ENCODE measurements at regions not wholly inside any gene's neighbourhood (a gene's known extent, or its start where the extent isn't known, plus 50 kb on each side); places are given as distances from the start of the nearest gene placed in this dataset.

DNA sequence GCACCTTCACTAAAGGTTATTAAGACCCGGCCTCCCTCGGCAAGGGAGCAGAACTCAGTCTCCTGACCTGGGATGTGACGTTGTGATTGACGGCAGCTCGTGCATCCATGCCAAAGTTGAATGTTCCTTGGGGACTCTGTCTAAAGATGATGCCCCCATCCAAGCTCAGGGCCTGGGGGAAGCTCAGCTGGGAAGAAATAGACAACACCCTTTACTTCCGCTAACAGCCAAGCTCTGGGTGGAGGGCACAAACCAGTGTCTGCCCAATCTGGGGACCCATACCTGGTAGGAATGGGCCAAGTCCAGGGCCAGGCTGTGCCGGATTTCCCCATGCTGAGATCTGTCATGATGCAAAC is 95.4 kb downstream of the RMI2 start:
- peaks cover 0 to 17% (median 15%) of the 10 kb centered on the region in 5 experiments for H3K9me3 ChIP-seq (ENCODE audit: control extremely low read depth in 1 of 5, control insufficient read depth in 4 of 5, insufficient read depth in 2 of 5, low read depth in 1 of 5, low read length in 4 of 5)
- no peak overlapping the region for H3K4me3 ChIP-seq (ENCODE audit: control insufficient read depth in 1 of 7, extremely low read depth in 1 of 7, insufficient read depth in 4 of 7, low read depth in 2 of 7, low read length in 6 of 7)
- 96% methylated on average over 7 of the region's 7 CpGs for WGBS (ENCODE audit: insufficient coverage)
- H3K27ac ChIP-seq (ENCODE audit: insufficient read depth in 1 of 2, low read depth in 1 of 2, low read length in 2 of 2, poor library complexity in 1 of 2, severe bottlenecking in 2 of 2): no peak overlapping the region
- POLR2A ChIA-PET: interaction anchor here (0.6 kb wide), 1 partner anchor 135 kb away, joined by 3 read pairs; no protein-coding TSS in a partner anchor
- no peaks in the 10 kb centered on the region for H3K27me3 ChIP-seq (replicated peaks in 2 of 5; ENCODE audit: control insufficient read depth in 4 of 5, insufficient read depth in 5 of 5, low read length in 4 of 5)
- H3K36me3 ChIP-seq (ENCODE audit: control insufficient read depth in 4 of 4, insufficient read depth in 4 of 4, low read length in 3 of 4): peaks cover 0 to 16% (median 0%) of the 10 kb centered on the region in 4 experiments
- CTCF ChIA-PET: no interaction called here
- peaks cover 0 to 2% (median 0%) of the 10 kb centered on the region in 4 experiments for H3K4me1 ChIP-seq (ENCODE audit: control extremely low read depth in 1 of 4, control insufficient read depth in 4 of 4, insufficient read depth in 4 of 4, low read length in 3 of 4)
- DNase-seq: no peak

DNA sequence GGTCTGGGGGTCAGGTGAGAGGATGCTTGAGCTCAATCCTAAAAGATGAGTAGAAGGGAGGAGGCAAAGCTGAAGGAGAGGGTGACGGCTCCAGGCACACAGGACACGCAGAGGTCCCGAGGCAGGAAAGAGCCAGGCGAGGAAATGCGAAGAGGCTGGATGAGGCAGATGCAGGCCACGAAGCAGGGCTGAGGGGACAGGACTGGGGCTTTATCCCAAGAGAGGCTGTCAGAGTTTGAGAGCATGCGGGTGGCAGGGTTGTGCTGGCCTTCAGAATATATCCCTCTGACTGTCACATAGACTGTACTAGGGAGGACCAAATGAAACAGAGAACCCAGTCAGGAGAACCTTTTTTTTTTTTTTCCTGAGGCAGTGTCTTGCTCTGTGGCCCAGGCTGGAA is 100.2 kb downstream of the RMI2 start:
- Histone ChIP-seq H3K27ac (ENCODE audit: insufficient read depth in 1 of 2, low read depth in 1 of 2, low read length in 2 of 2, poor library complexity in 1 of 2, severe bottlenecking in 2 of 2) (no peak overlapping the region), H3K4me3 (ENCODE audit: control insufficient read depth in 1 of 7, extremely low read depth in 1 of 7, insufficient read depth in 4 of 7, low read depth in 2 of 7, low read length in 6 of 7) (no peak overlapping the region), H3K36me3 (ENCODE audit: control insufficient read depth in 4 of 4, insufficient read depth in 4 of 4, low read length in 3 of 4) (peaks cover 0 to 20% (median 0%) of the 10 kb centered on the region in 4 experiments), H3K27me3 (replicated peaks in 2 of 5; ENCODE audit: control insufficient read depth in 4 of 5, insufficient read depth in 5 of 5, low read length in 4 of 5) (no peaks in the 10 kb centered on the region), H3K9me3 (ENCODE audit: control extremely low read depth in 1 of 5, control insufficient read depth in 4 of 5, insufficient read depth in 2 of 5, low read depth in 1 of 5, low read length in 4 of 5) (peaks cover 0 to 10% (median 8%) of the 10 kb centered on the region in 5 experiments), H3K4me1 (ENCODE audit: control extremely low read depth in 1 of 4, control insufficient read depth in 4 of 4, insufficient read depth in 4 of 4, low read length in 3 of 4) (no peaks in the 10 kb centered on the region)
- POLR2A ChIA-PET: no interaction called here
- no peak for DNase-seq
- CTCF ChIA-PET: interaction anchor here (0.9 to 1.7 kb wide), 3 partner anchors 9 to 49 kb away, joined by 3 to 5 read pairs (median 3); no protein-coding TSS in a partner anchor
- WGBS (ENCODE audit: insufficient coverage): 100% methylated on average over 6 of the region's 7 CpGs

DNA sequence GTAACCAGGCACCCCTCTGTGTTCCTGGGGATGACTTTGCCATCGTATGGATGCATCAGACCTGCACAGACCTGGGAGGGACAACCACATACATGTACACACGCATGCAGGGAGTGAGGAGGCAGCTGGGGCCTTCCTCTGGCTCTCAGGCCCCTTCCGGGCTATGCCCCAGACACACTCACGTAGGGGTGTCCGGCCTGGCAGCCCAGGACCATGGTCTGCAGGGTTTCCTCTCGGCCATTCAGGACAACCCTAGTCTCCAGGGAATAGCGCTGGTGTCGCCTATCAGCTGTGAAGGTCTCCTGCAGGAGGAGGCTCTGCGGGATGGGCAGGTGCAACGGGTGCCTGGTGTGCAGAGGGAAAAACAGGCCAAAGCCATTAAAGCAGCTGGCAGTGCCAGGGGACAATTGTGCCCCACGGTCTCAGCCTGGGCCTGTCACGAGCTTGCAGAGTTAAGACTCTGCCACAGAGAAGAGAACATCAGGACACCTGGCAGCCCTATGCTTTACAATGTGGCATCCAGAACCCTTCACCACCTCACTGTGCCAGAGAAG is 101.4 kb downstream of the RMI2 start:
- Histone ChIP-seq H3K27ac (ENCODE audit: insufficient read depth in 1 of 2, low read depth in 1 of 2, low read length in 2 of 2, poor library complexity in 1 of 2, severe bottlenecking in 2 of 2) (no peak overlapping the region), H3K27me3 (replicated peaks in 2 of 5; ENCODE audit: control insufficient read depth in 4 of 5, insufficient read depth in 5 of 5, low read length in 4 of 5) (no peaks in the 10 kb centered on the region), H3K4me3 (ENCODE audit: control insufficient read depth in 1 of 7, extremely low read depth in 1 of 7, insufficient read depth in 4 of 7, low read depth in 2 of 7, low read length in 6 of 7) (no peak overlapping the region), H3K4me1 (ENCODE audit: control extremely low read depth in 1 of 4, control insufficient read depth in 4 of 4, insufficient read depth in 4 of 4, low read length in 3 of 4) (no peaks in the 10 kb centered on the region), H3K9me3 (ENCODE audit: control extremely low read depth in 1 of 5, control insufficient read depth in 4 of 5, insufficient read depth in 2 of 5, low read depth in 1 of 5, low read length in 4 of 5) (peaks cover 0 to 1% (median 0%) of the 10 kb centered on the region in 5 experiments), H3K36me3 (ENCODE audit: control insufficient read depth in 4 of 4, insufficient read depth in 4 of 4, low read length in 3 of 4) (peaks cover 0 to 9% (median 0%) of the 10 kb centered on the region in 4 experiments)
- WGBS (ENCODE audit: insufficient coverage): 94% methylated on average over 11 of the region's 12 CpGs
- DNase-seq: no peak
- ChIA-PET CTCF (interaction anchor here (0.9 to 1.3 kb wide), 3 partner anchors 10 to 29 kb away, joined by 3 to 5 read pairs (median 3); no protein-coding TSS in a partner anchor), POLR2A (interaction anchor here (0.6 kb wide), 1 partner anchor 14 kb away, joined by 3 read pairs; no protein-coding TSS in a partner anchor)

DNA sequence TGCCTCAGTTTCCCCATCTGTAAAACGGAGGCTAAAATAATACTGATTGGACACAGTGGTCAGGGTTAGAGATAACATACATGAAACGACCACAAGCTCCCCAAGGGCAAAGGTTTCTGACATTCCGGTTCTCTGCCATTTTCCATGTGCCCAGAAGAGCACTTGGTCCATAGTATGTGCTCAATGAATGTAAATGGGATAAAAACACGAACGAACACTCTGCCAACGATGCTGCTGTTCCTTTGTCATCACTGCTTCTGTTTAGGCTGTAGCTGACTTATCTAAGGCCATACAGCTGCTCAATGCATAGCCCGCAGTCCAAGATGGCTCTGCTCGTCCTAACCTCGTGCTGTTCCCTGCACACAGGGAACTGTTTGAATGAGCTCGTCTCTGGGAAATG is 102.0 kb downstream of the RMI2 start:
- ChIA-PET POLR2A (interaction anchor here (0.6 kb wide), 1 partner anchor 14 kb away, joined by 3 read pairs; no protein-coding TSS in a partner anchor), CTCF (interaction anchor here (0.7 to 1.5 kb wide), 4 partner anchors 10 to 85 kb away, joined by 3 to 4 read pairs (median 3); no protein-coding TSS in a partner anchor)
- H3K4me3 ChIP-seq (ENCODE audit: control insufficient read depth in 1 of 7, extremely low read depth in 1 of 7, insufficient read depth in 4 of 7, low read depth in 2 of 7, low read length in 6 of 7): no peak overlapping the region
- no peaks in the 10 kb centered on the region for H3K9me3 ChIP-seq (ENCODE audit: control extremely low read depth in 1 of 5, control insufficient read depth in 4 of 5, insufficient read depth in 2 of 5, low read depth in 1 of 5, low read length in 4 of 5)
- WGBS (ENCODE audit: insufficient coverage): 97% methylated on average over 9 of the region's 10 CpGs
- no peak overlapping the region for H3K27ac ChIP-seq (ENCODE audit: insufficient read depth in 1 of 2, low read depth in 1 of 2, low read length in 2 of 2, poor library complexity in 1 of 2, severe bottlenecking in 2 of 2)
- H3K4me1 ChIP-seq (ENCODE audit: control extremely low read depth in 1 of 4, control insufficient read depth in 4 of 4, insufficient read depth in 4 of 4, low read length in 3 of 4): no peaks in the 10 kb centered on the region
- H3K27me3 ChIP-seq (replicated peaks in 2 of 5; ENCODE audit: control insufficient read depth in 4 of 5, insufficient read depth in 5 of 5, low read length in 4 of 5): no peaks in the 10 kb centered on the region
- no peak for DNase-seq
- H3K36me3 ChIP-seq (ENCODE audit: control insufficient read depth in 4 of 4, insufficient read depth in 4 of 4, low read length in 3 of 4): peaks cover 0 to 12% (median 0%) of the 10 kb centered on the region in 4 experiments

DNA sequence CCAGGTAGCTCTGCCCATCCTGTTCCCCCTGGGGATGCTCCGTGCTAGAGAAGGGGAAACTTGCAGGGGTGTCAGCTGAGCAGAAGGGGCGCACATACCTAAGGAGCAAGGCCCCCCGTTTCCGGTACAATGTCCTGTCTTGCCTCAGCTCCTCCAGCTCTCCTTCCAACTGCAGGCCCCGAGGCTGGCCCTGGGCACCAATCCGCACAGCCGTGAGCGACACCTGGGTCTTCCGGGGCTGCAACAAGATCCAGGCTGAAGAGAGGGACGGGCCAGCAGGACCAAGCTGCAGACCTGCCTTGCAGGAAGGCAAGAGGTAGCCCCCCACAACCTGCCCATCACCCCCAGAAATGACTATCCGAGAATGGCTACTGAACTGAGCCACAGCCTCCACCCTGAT is 102.6 kb downstream of the RMI2 start:
- H3K27ac ChIP-seq (ENCODE audit: insufficient read depth in 1 of 2, low read depth in 1 of 2, low read length in 2 of 2, poor library complexity in 1 of 2, severe bottlenecking in 2 of 2): no peak overlapping the region
- DNase-seq: no peak
- H3K36me3 ChIP-seq (ENCODE audit: control insufficient read depth in 4 of 4, insufficient read depth in 4 of 4, low read length in 3 of 4): peaks cover 0 to 10% (median 0%) of the 10 kb centered on the region in 4 experiments
- 84% methylated on average over 11 of the region's 11 CpGs for WGBS (ENCODE audit: insufficient coverage)
- H3K27me3 ChIP-seq (replicated peaks in 2 of 5; ENCODE audit: control insufficient read depth in 4 of 5, insufficient read depth in 5 of 5, low read length in 4 of 5): no peaks in the 10 kb centered on the region
- no peaks in the 10 kb centered on the region for H3K9me3 ChIP-seq (ENCODE audit: control extremely low read depth in 1 of 5, control insufficient read depth in 4 of 5, insufficient read depth in 2 of 5, low read depth in 1 of 5, low read length in 4 of 5)
- H3K4me3 ChIP-seq (ENCODE audit: control insufficient read depth in 1 of 7, extremely low read depth in 1 of 7, insufficient read depth in 4 of 7, low read depth in 2 of 7, low read length in 6 of 7): no peak overlapping the region
- POLR2A ChIA-PET: no interaction called here
- H3K4me1 ChIP-seq (ENCODE audit: control extremely low read depth in 1 of 4, control insufficient read depth in 4 of 4, insufficient read depth in 4 of 4, low read length in 3 of 4): peaks cover 0 to 1% (median 0%) of the 10 kb centered on the region in 4 experiments
- CTCF ChIA-PET: interaction anchor here (0.7 to 1.5 kb wide), 4 partner anchors 11 to 84 kb away, joined by 3 to 4 read pairs (median 3); no protein-coding TSS in a partner anchor

DNA sequence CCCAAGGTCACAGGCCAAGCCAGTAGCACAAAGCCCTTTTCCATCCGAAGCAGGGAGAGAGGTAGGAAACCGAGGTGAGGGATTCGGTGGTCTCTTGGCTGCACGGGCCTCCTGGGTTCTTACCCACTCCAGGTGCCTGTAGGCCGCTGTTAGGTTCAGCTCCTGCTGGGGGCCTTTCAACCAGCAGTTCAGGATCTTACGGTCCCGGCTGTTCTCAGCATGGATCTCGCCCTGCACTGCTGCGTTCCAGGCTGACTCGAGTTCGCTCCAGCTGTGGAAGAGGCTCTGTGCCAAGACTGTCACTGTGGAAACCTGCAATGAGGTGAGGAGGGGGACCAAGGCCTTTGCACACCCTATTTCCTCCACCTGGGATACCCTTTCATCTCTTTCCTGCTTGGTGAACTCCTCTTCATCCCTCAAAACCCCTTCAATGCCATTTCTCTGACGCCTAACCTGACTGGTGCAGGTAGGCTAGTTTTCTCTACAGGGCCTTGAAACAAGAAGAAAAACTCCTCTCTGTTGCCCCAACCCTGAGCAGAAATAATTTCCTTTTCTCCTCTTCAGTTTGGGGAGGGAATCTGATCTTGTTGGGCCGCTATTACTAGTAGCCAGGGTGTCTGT is 103.6 kb downstream of the RMI2 start:
- H3K36me3 ChIP-seq (ENCODE audit: control insufficient read depth in 4 of 4, insufficient read depth in 4 of 4, low read length in 3 of 4): peaks cover 0 to 10% (median 0%) of the 10 kb centered on the region in 4 experiments
- H3K4me3 ChIP-seq (ENCODE audit: control insufficient read depth in 1 of 7, extremely low read depth in 1 of 7, insufficient read depth in 4 of 7, low read depth in 2 of 7, low read length in 6 of 7): no peak overlapping the region
- 89% methylated on average over 10 of the region's 13 CpGs for WGBS (ENCODE audit: insufficient coverage)
- POLR2A ChIA-PET: no interaction called here
- H3K9me3 ChIP-seq (ENCODE audit: control extremely low read depth in 1 of 5, control insufficient read depth in 4 of 5, insufficient read depth in 2 of 5, low read depth in 1 of 5, low read length in 4 of 5): no peaks in the 10 kb centered on the region
- peaks cover 0 to 7% (median 2%) of the 10 kb centered on the region in 4 experiments for H3K4me1 ChIP-seq (ENCODE audit: control extremely low read depth in 1 of 4, control insufficient read depth in 4 of 4, insufficient read depth in 4 of 4, low read length in 3 of 4)
- DNase-seq: no peak
- H3K27me3 ChIP-seq (replicated peaks in 2 of 5; ENCODE audit: control insufficient read depth in 4 of 5, insufficient read depth in 5 of 5, low read length in 4 of 5): no peaks in the 10 kb centered on the region
- no peak overlapping the region for H3K27ac ChIP-seq (ENCODE audit: insufficient read depth in 1 of 2, low read depth in 1 of 2, low read length in 2 of 2, poor library complexity in 1 of 2, severe bottlenecking in 2 of 2)
- CTCF ChIA-PET: interaction anchor here (1.5 kb wide), 1 partner anchor 12 kb away, joined by 4 read pairs; no protein-coding TSS in a partner anchor

DNA sequence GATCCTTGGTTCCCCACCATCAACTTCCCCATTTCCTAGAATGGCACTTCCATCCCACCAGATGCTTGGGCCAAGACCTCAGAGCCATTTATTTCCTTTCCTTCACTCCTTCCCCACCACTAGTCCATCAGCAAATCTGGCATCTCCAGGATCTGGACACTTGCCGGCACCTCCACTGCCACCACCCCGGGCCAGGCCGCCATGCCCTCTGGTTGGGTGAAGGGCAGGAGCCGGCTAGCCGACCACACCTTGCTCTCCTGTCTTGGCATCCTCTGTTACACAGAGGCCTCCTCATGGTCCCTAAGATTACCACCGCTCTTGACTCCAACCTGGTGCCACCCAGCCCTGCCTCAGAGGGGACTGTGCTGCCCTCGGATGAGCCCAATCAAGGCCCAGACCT is 104.5 kb downstream of the RMI2 start:
- Histone ChIP-seq H3K4me1 (ENCODE audit: control extremely low read depth in 1 of 4, control insufficient read depth in 4 of 4, insufficient read depth in 4 of 4, low read length in 3 of 4) (peaks cover 0 to 7% (median 2%) of the 10 kb centered on the region in 4 experiments), H3K27me3 (replicated peaks in 2 of 5; ENCODE audit: control insufficient read depth in 4 of 5, insufficient read depth in 5 of 5, low read length in 4 of 5) (no peaks in the 10 kb centered on the region), H3K4me3 (ENCODE audit: control insufficient read depth in 1 of 7, extremely low read depth in 1 of 7, insufficient read depth in 4 of 7, low read depth in 2 of 7, low read length in 6 of 7) (no peak overlapping the region), H3K36me3 (ENCODE audit: control insufficient read depth in 4 of 4, insufficient read depth in 4 of 4, low read length in 3 of 4) (peaks cover 0 to 13% (median 0%) of the 10 kb centered on the region in 4 experiments), H3K27ac (ENCODE audit: insufficient read depth in 1 of 2, low read depth in 1 of 2, low read length in 2 of 2, poor library complexity in 1 of 2, severe bottlenecking in 2 of 2) (no peak overlapping the region), H3K9me3 (ENCODE audit: control extremely low read depth in 1 of 5, control insufficient read depth in 4 of 5, insufficient read depth in 2 of 5, low read depth in 1 of 5, low read length in 4 of 5) (peaks cover 0 to 5% (median 0%) of the 10 kb centered on the region in 5 experiments)
- DNase-seq: no peak
- 95% methylated on average over 7 of the region's 7 CpGs for WGBS (ENCODE audit: insufficient coverage)
- ChIA-PET POLR2A (no interaction called here), CTCF (no interaction called here)
